GM21619 (cell line): ENCODE measurements at regions not wholly inside any gene's neighbourhood (a gene's known extent, or its start where the extent isn't known, plus 50 kb on each side); places are given as distances from the start of the nearest gene placed in this dataset.

Experiments used
- ATAC-seq: cut with Tn5 transposase; IDR thresholded peaks from one replicate; pipeline ENCODE4 v1.9.1; 2021; ENCODE audit not compliant: unreplicated experiment

- no peak for ATAC-seq
Measured at GRCh38 chr13:90519157-90519556, 828.3 kb upstream of the MIR17HG start.

GRCh38 chr13:90526711-90527110 lies 820.8 kb upstream of the MIR17HG start:
- no peak for ATAC-seq

GRCh38 chr13:90531744-90532143 lies 815.7 kb upstream of the MIR17HG start:
- no peak for ATAC-seq

GRCh38 chr13:90532861-90533492 lies 814.5 kb upstream of the MIR17HG start:
- no peak for ATAC-seq

- ATAC-seq, result no peak
Measured at GRCh38 chr13:90533866-90534265, 813.6 kb upstream of the MIR17HG start.

- no peak for ATAC-seq
Measured at GRCh38 chr13:90534617-90535370, 812.7 kb upstream of the MIR17HG start.

GRCh38 chr13:90535421-90535820 lies 812.1 kb upstream of the MIR17HG start:
- ATAC-seq, result no peak

- no peak for ATAC-seq
Measured at GRCh38 chr13:90538063-90538462, 809.4 kb upstream of the MIR17HG start.

- ATAC-seq, result no peak
Measured at GRCh38 chr13:90541346-90541745, 806.1 kb upstream of the MIR17HG start.

GRCh38 chr13:90542959-90543505 lies 804.5 kb upstream of the MIR17HG start:
- no peak for ATAC-seq

GRCh38 chr13:90545070-90545840 lies 802.2 kb upstream of the MIR17HG start:
- ATAC-seq, result no peak

GRCh38 chr13:90547272-90547790 lies 800.2 kb upstream of the MIR17HG start:
- ATAC-seq, result no peak

- no peak for ATAC-seq
Measured at GRCh38 chr13:90551253-90551652, 796.2 kb upstream of the MIR17HG start.

- no peak for ATAC-seq
Measured at GRCh38 chr13:90552702-90553101, 794.8 kb upstream of the MIR17HG start.

- ATAC-seq, result no peak
Measured at GRCh38 chr13:90553159-90553558, 794.3 kb upstream of the MIR17HG start.

- ATAC-seq, result no peak
Measured at GRCh38 chr13:90557626-90558025, 789.9 kb upstream of the MIR17HG start.

GRCh38 chr13:90562443-90562842 lies 785.0 kb upstream of the MIR17HG start:
- ATAC-seq, result no peak

- no peak for ATAC-seq
Measured at GRCh38 chr13:90564096-90564495, 783.4 kb upstream of the MIR17HG start.

- no peak for ATAC-seq
Measured at GRCh38 chr13:90564566-90564965, 782.9 kb upstream of the MIR17HG start.

- ATAC-seq, result no peak
Measured at GRCh38 chr13:90565985-90566713, 781.3 kb upstream of the MIR17HG start.

- ATAC-seq, result no peak
Measured at GRCh38 chr13:90568165-90568564, 779.3 kb upstream of the MIR17HG start.
